ENCODE measurements at regions not wholly inside any gene's neighbourhood (a gene's known extent, or its start where the extent isn't known, plus 50 kb on each side); places are given as distances from the start of the nearest gene placed in this dataset.
"Not testable (repeated sequence)": the region's sequence is repeated elsewhere in the genome, so short reads cannot be mapped to it uniquely, and the experiment has no call there.

- no TSS peak for BruUV-seq (replicated peaks)
- POLR2A ChIA-PET, result interaction anchor here (0.6 kb wide), 1 partner anchor 20 kb away, joined by 3 read pairs; no protein-coding TSS in a partner anchor
- H4K20me1 ChIP-seq (ENCODE audit: insufficient read depth), result no peaks in the 10 kb centered on the region
- no peak overlapping the region for H3K4me2 ChIP-seq (ENCODE audit: low read length)
- H3K27me3 ChIP-seq (ENCODE audit: insufficient read depth, low read length), result no peaks in the 10 kb centered on the region
- no peak overlapping the region for H2AFZ ChIP-seq (ENCODE audit: low read depth, low read length, poor library complexity, severe bottlenecking)
- DNase-seq (ENCODE audit: low read depth, low spot score) (no peak), ATAC-seq (no peak)
- intact Hi-C loops (cut with micrococcal nuclease), result no loop called here
- peaks cover 2 to 9% of the 10 kb centered on the region in 2 experiments; a peak in 2 of 4 replicates for H3K4me1 ChIP-seq (ENCODE audit: control insufficient read depth in 1 of 2, insufficient read depth in 2 of 2, low read length in 2 of 2)
- no peak overlapping the region for H3K9ac ChIP-seq (ENCODE audit: low read length)
- H3K9me2 ChIP-seq (ENCODE audit: insufficient read depth), result no peaks in the 10 kb centered on the region
- RAD21 ChIA-PET (ENCODE audit: low non-redundant PET in 1 of 2, low total read pairs in 2 of 2, uncharacterized antibody in 2 of 2, unreplicated experiment in 2 of 2), result no interaction called here
- no peaks in the 10 kb centered on the region for H3K79me2 ChIP-seq (ENCODE audit: insufficient read depth, low read length)
- CTCF ChIA-PET, result no interaction called here
- H3K9me3 ChIP-seq (ENCODE audit: control insufficient read depth in 1 of 2, insufficient read depth in 1 of 2, low read depth in 1 of 2, low read length in 2 of 2), result no peaks in the 10 kb centered on the region
- H3K36me3 ChIP-seq (ENCODE audit: control insufficient read depth in 1 of 2, insufficient read depth in 2 of 2, low read length in 2 of 2), result no peaks in the 10 kb centered on the region
- H3K27ac ChIP-seq (ENCODE audit: low read depth, low read length), result no peak overlapping the region
- TF ChIP-seq, protein P1, sequence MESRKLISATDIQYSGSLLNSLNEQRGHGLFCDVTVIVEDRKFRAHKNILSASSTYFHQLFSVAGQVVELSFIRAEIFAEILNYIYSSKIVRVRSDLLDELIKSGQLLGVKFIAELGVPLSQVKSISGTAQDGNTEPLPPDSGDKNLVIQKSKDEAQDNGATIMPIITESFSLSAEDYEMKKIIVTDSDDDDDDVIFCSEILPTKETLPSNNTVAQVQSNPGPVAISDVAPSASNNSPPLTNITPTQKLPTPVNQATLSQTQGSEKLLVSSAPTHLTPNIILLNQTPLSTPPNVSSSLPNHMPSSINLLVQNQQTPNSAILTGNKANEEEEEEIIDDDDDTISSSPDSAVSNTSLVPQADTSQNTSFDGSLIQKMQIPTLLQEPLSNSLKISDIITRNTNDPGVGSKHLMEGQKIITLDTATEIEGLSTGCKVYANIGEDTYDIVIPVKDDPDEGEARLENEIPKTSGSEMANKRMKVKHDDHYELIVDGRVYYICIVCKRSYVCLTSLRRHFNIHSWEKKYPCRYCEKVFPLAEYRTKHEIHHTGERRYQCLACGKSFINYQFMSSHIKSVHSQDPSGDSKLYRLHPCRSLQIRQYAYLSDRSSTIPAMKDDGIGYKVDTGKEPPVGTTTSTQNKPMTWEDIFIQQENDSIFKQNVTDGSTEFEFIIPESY (IDR thresholded peaks at IDR 0.05; ENCODE audit: extremely low read depth, insufficient replicate concordance, low read length), result no peak
- TF ChIP-seq ATF3 (IDR thresholded peaks at IDR 0.05), result no peak
- H3K4me3 ChIP-seq (replicated peaks in 1 of 2; ENCODE audit: low read depth in 1 of 2, low read length in 2 of 2), result no peak overlapping the region
Measured at GRCh38 chr2:190591437-190591836, 56.9 kb upstream of the NEMP2 start.

DNA sequence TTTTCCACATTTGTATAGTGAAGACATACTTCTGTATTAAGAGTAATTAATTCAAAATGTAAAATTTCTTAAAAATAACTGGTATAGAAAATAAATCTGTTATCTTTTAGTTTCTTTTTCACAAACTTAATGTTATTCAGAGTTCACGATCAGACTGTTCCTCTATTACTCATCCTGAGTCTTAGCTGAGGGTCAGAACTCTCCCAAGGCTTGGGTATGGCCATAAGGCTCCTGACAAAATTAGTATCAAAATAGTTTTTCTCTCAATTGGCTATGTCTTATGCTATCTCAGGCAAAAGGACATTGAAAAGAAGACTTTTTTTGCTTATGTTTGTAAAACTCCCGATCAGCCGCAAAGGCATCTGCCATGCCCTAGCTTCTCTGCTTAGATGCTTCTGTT lies 56.1 kb upstream of the NAB1 start:
- no peaks in the 10 kb centered on the region for H3K9me3 ChIP-seq (ENCODE audit: control insufficient read depth in 1 of 2, insufficient read depth in 1 of 2, low read depth in 1 of 2, low read length in 2 of 2)
- no TSS peak for BruUV-seq (replicated peaks)
- H3K79me2 ChIP-seq (ENCODE audit: insufficient read depth, low read length), result no peaks in the 10 kb centered on the region
- POLR2A ChIA-PET, result no interaction called here
- TF ChIP-seq JUND (IDR thresholded peaks at IDR 0.05) (no peak), ZNF274 (IDR thresholded peaks at IDR 0.05; ENCODE audit: low read depth, low read length) (no peak), ATF3 (IDR thresholded peaks at IDR 0.05) (no peak), POLR2A (IDR thresholded peaks at IDR 0.05; ENCODE audit: borderline replicate concordance, extremely low read depth, insufficient read depth, insufficient read length) (no peak), EZH2phosphoT487 (IDR thresholded peaks at IDR 0.05; ENCODE audit: borderline replicate concordance) (no peak), EZH2 (IDR thresholded peaks at IDR 0.05) (no peak), FOSL1 (IDR thresholded peaks at IDR 0.05; ENCODE audit: low read depth) (no peak), SIN3A (IDR thresholded peaks at IDR 0.05; ENCODE audit: low read depth) (no peak), ZFX (IDR thresholded peaks at IDR 0.05) (no peak), MAX (IDR thresholded peaks at IDR 0.05) (no peak), EGR1 (IDR thresholded peaks at IDR 0.05; ENCODE audit: low read depth) (no peak), TCF7L2 (IDR thresholded peaks at IDR 0.05; ENCODE audit: borderline replicate concordance, extremely low read depth, insufficient read depth, insufficient read length) (no peak)
- H3K9me2 ChIP-seq (ENCODE audit: insufficient read depth), result no peaks in the 10 kb centered on the region
- RAD21 ChIA-PET (ENCODE audit: low non-redundant PET in 1 of 2, low total read pairs in 2 of 2, uncharacterized antibody in 2 of 2, unreplicated experiment in 2 of 2), result no interaction called here
- no peak overlapping the region for H3K4me2 ChIP-seq (ENCODE audit: low read length)
- H3K36me3 ChIP-seq (ENCODE audit: control insufficient read depth in 1 of 2, insufficient read depth in 2 of 2, low read length in 2 of 2), result no peaks in the 10 kb centered on the region
- no peak overlapping the region for H3K4me3 ChIP-seq (replicated peaks in 1 of 2; ENCODE audit: low read depth in 1 of 2, low read length in 2 of 2)
- H2AFZ ChIP-seq (ENCODE audit: low read depth, low read length, poor library complexity, severe bottlenecking), result no peak overlapping the region
- DNase-seq (ENCODE audit: low read depth, low spot score) (no peak), ATAC-seq (no peak)
- no peak overlapping the region for H3K9ac ChIP-seq (ENCODE audit: low read length)
- no peaks in the 10 kb centered on the region for H3K4me1 ChIP-seq (ENCODE audit: control insufficient read depth in 1 of 2, insufficient read depth in 2 of 2, low read length in 2 of 2)
- no peaks in the 10 kb centered on the region for H3K27me3 ChIP-seq (ENCODE audit: insufficient read depth, low read length)
- CTCF ChIA-PET, result no interaction called here
- no peak overlapping the region for H3K27ac ChIP-seq (ENCODE audit: low read depth, low read length)
- H4K20me1 ChIP-seq (ENCODE audit: insufficient read depth), result no peaks in the 10 kb centered on the region
- intact Hi-C loops (cut with micrococcal nuclease), result no loop called here

DNA sequence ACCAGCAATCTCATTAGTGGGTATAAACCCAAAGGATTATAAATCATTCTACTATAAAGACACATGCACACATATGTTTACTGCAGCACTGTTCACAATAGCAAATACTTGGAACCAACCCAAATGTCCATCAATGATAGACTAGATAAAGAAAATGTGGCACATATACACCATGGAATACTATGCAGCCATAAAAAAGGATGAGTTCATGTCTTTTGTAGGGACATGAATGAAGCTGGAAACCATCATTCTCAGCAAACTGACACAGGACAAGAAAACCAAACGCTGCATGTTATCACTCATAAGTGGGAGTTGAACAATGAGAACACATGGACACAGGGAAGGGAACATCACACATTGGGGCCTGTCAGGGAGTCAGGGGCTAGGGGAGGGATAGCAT lies 53.0 kb upstream of the NAB1 start:
- H2AFZ ChIP-seq (ENCODE audit: low read depth, low read length, poor library complexity, severe bottlenecking); POLR2A ChIA-PET; DNase-seq (ENCODE audit: low read depth, low spot score); H3K4me2 ChIP-seq (ENCODE audit: low read length); RAD21 ChIA-PET (ENCODE audit: low non-redundant PET in 1 of 2, low total read pairs in 2 of 2, uncharacterized antibody in 2 of 2, unreplicated experiment in 2 of 2); H3K9ac ChIP-seq (ENCODE audit: low read length); H3K36me3 ChIP-seq (ENCODE audit: control insufficient read depth in 1 of 2, insufficient read depth in 2 of 2, low read length in 2 of 2); H3K79me2 ChIP-seq (ENCODE audit: insufficient read depth, low read length); H3K9me3 ChIP-seq (ENCODE audit: control insufficient read depth in 1 of 2, insufficient read depth in 1 of 2, low read depth in 1 of 2, low read length in 2 of 2); ATAC-seq; H3K4me3 ChIP-seq (replicated peaks in 1 of 2; ENCODE audit: low read depth in 1 of 2, low read length in 2 of 2); CTCF ChIA-PET; intact Hi-C loops (cut with micrococcal nuclease); BruUV-seq (replicated peaks); H4K20me1 ChIP-seq (ENCODE audit: insufficient read depth); H3K27me3 ChIP-seq (ENCODE audit: insufficient read depth, low read length); H3K9me2 ChIP-seq (ENCODE audit: insufficient read depth); H3K27ac ChIP-seq (ENCODE audit: low read depth, low read length): not testable (repeated sequence)
- H3K4me1 ChIP-seq (ENCODE audit: control insufficient read depth in 1 of 2, insufficient read depth in 2 of 2, low read length in 2 of 2), result peaks cover 0 to 21% of the 10 kb centered on the region in 2 experiments; a peak in 3 of 4 replicates
